ENCODE measurements at regions not wholly inside any gene's neighbourhood (a gene's known extent, or its start where the extent isn't known, plus 50 kb on each side); places are given as distances from the start of the nearest gene placed in this dataset.
A peak's percentile ranks its signal among the peaks of the same experiment; 100 is the strongest.

GRCh38 chr9:129561594-129562281 is 59.2 kb downstream of the C9orf50 start (continued):
- no peak for TF ChIP-seq NFE2L2 (IDR thresholded peaks at IDR 0.05; ENCODE audit: low read depth, low read length)

GRCh38 chr9:129560881-129561306 is 60.0 kb downstream of the C9orf50 start:
- ChIA-PET CTCF (no interaction called here), POLR2A (ENCODE audit: unreplicated experiment) (interaction anchor here (0.5 kb wide), 2 partner anchors 98 to 263 kb away, joined by 3 to 8 read pairs; no protein-coding TSS in a partner anchor)
- no peak overlapping the region for H4K91ac ChIP-seq (ENCODE audit: insufficient read depth, low read depth, low read length)
- H2BK120ac ChIP-seq (ENCODE audit: low read depth, low read length): 0 out of 2 replicates have a peak overlapping the region, but pooled peaks have one; percentile 19
- H4K8ac ChIP-seq (ENCODE audit: low read depth in 2 of 2, low read length in 2 of 2): no peak overlapping the region; a peak in 1 of 4 replicates
- 97% methylated on average over 11 of the region's 13 CpGs; no CpG with 5 or more reads in 1 of the 2 experiments for WGBS, 2 experiments (ENCODE audit: extremely low coverage in 2 of 2, insufficient read length in 1 of 2)
- intact Hi-C loops (cut with micrococcal nuclease) (no loop called here), dilution Hi-C loops (cut with HindIII; ENCODE audit: low sequenced_read_pairs, unreplicated experiment) (no loop called here), in situ Hi-C loops (cut with MboI; ENCODE audit: low sequenced_read_pairs) (no loop called here)
- peaks cover 13% of the 10 kb centered on the region for H3K9me1 ChIP-seq (ENCODE audit: insufficient read depth, low read length)
- ATAC-seq (ENCODE audit: low read depth): no peak
- H3K27me3 ChIP-seq (ENCODE audit: control insufficient read depth, insufficient read depth, low read length): no peaks in the 10 kb centered on the region
- H3K9ac ChIP-seq (ENCODE audit: low read depth, low read length): no peak overlapping the region
- no peaks in the 10 kb centered on the region for H4K20me1 ChIP-seq (ENCODE audit: insufficient read depth, low read length)
- H2BK5ac ChIP-seq (ENCODE audit: low read depth, low read length, poor library complexity, severe bottlenecking): no peak overlapping the region
- H3K14ac ChIP-seq (replicated peaks; ENCODE audit: low read depth, low read length): no peak overlapping the region
- H3K36me3 ChIP-seq (ENCODE audit: control insufficient read depth, insufficient read depth, low read length): no peaks in the 10 kb centered on the region
- BruUV-seq (replicated peaks): no TSS peak
- no peak overlapping the region for H3K27ac ChIP-seq (ENCODE audit: insufficient read depth, low read length)
- H3K79me1 ChIP-seq (ENCODE audit: low read depth in 1 of 2, low read length in 2 of 2): no peaks in the 10 kb centered on the region; a peak in 1 of 4 replicates
- peaks cover 28% of the 10 kb centered on the region for H3K4me1 ChIP-seq (ENCODE audit: control insufficient read depth, insufficient read depth, low read length)
- H2AK5ac ChIP-seq (ENCODE audit: low read depth, low read length): peak overlapping the region; percentile 10; the same call in 1 of the 2 replicates
- H2BK20ac ChIP-seq (ENCODE audit: low read depth, low read length): no peak overlapping the region
- no peak overlapping the region; the same call in 1 of the 2 replicates for H4K5ac ChIP-seq (ENCODE audit: low read depth, low read length)
- no peak overlapping the region for H3K4ac ChIP-seq (ENCODE audit: low read depth, low read length)
- no peak overlapping the region for H3K18ac ChIP-seq (ENCODE audit: low read depth, low read length)
- H2AFZ ChIP-seq (replicated peaks; ENCODE audit: low read length, poor library complexity): peak overlapping the region; percentile 23
- no peak overlapping the region for H2BK15ac ChIP-seq (ENCODE audit: low read depth, low read length)
- H3K4me3 ChIP-seq (ENCODE audit: insufficient read depth, low read depth, low read length): no peak overlapping the region
- no peak overlapping the region for H3K23ac ChIP-seq (ENCODE audit: low read depth, low read length)
- no peaks in the 10 kb centered on the region for H3K9me3 ChIP-seq (ENCODE audit: control insufficient read depth, insufficient read depth, low read length)
- H3K56ac ChIP-seq (ENCODE audit: extremely low read depth, insufficient read depth, low read length): no peak overlapping the region
- H3K4me2 ChIP-seq (ENCODE audit: low read depth, low read length): no peak overlapping the region
- no peak for DNase-seq
- peak overlapping the region; percentile 50 for H2AK9ac ChIP-seq (replicated peaks; ENCODE audit: low read depth, low read length, poor library complexity)
- no peak for TF ChIP-seq MXI1 (IDR thresholded peaks at IDR 0.05; ENCODE audit: borderline replicate concordance, low read depth, low read length)
- no peak for TF ChIP-seq RAD21 (IDR thresholded peaks at IDR 0.05; ENCODE audit: low read length)
- TF ChIP-seq RCOR1 (IDR thresholded peaks at IDR 0.05; ENCODE audit: insufficient replicate concordance, low read length): no peak
- TF ChIP-seq SMC3 (IDR thresholded peaks at IDR 0.05; ENCODE audit: low read depth, low read length): no peak
- TF ChIP-seq POLR2A (IDR thresholded peaks at IDR 0.05; ENCODE audit: low read depth, low read length): no peak
- TF ChIP-seq CTCF (conservative IDR thresholded peaks at IDR 0.05; ENCODE audit: low read depth, low read length): no peak
- no peak for TF ChIP-seq ELK1 (IDR thresholded peaks at IDR 0.05; ENCODE audit: borderline replicate concordance, low read depth, low read length)
- TF ChIP-seq MAZ (IDR thresholded peaks at IDR 0.05; ENCODE audit: borderline replicate concordance, low read depth, low read length): no peak
- TF ChIP-seq CHD1 (IDR thresholded peaks at IDR 0.05; ENCODE audit: low read depth, low read length): no peak
- TF ChIP-seq BHLHE40 (IDR thresholded peaks at IDR 0.05; ENCODE audit: low read depth, low read length): no peak
- TF ChIP-seq USF2 (IDR thresholded peaks at IDR 0.05; ENCODE audit: low read depth, low read length): no peak
- TF ChIP-seq NFE2L2 (IDR thresholded peaks at IDR 0.05; ENCODE audit: low read depth, low read length): no peak
- no peak for TF ChIP-seq RFX5 (IDR thresholded peaks at IDR 0.05; ENCODE audit: low read depth, low read length)
